H9 (cell line): ENCODE measurements at regions not wholly inside any gene's neighbourhood (a gene's known extent, or its start where the extent isn't known, plus 50 kb on each side); places are given as distances from the start of the nearest gene placed in this dataset.

Experiments
- DNase-seq: peaks from one replicate; pipeline ENCODE4 v3.0.0-alpha.2; 2017
- H2AFZ ChIP-seq: one replicate; pipeline ENCODE4 v1.6.1; 2013; ENCODE audit warnings: mild to moderate bottlenecking, low read length, control low read depth, moderate library complexity
- H2AK5ac ChIP-seq: 2 replicates; pipeline ENCODE4 v1.6.1; 2013; ENCODE audit warnings: low read length, control low read depth, mixed read lengths; ENCODE audit not compliant: insufficient read length
- H2BK120ac ChIP-seq: one replicate; pipeline ENCODE4 v1.6.1; 2013; ENCODE audit warnings: low read depth, mild to moderate bottlenecking, low read length, control low read depth, inconsistent platforms; ENCODE audit not compliant: poor library complexity, severe bottlenecking
- H2BK12ac ChIP-seq: 2 replicates; pipeline ENCODE4 v1.6.1; 2013; ENCODE audit warnings: low read length, control low read depth, mixed read lengths, low read depth; ENCODE audit not compliant: insufficient read length
- H2BK15ac ChIP-seq: 2 replicates; pipeline ENCODE4 v1.6.1; 2013; ENCODE audit warnings: low read depth, low read length, control low read depth
- H2BK20ac ChIP-seq: one replicate; pipeline ENCODE4 v1.6.1; 2013; ENCODE audit warnings: low read depth, mild to moderate bottlenecking, low read length, control low read depth, inconsistent platforms; ENCODE audit not compliant: poor library complexity, severe bottlenecking
- H2BK5ac ChIP-seq: 2 replicates; pipeline ENCODE4 v1.6.1; 2013; ENCODE audit warnings: low read length, control low read depth, mixed read lengths; ENCODE audit not compliant: insufficient read length
- H3K14ac ChIP-seq: 2 replicates; pipeline ENCODE4 v1.6.1; 2013; ENCODE audit warnings: low read length, control low read depth; ENCODE audit not compliant: insufficient read depth
- H3K18ac ChIP-seq: 2 replicates; pipeline ENCODE4 v1.6.1; 2013; ENCODE audit warnings: low read depth, mild to moderate bottlenecking, mixed read lengths, low read length, control low read depth; ENCODE audit not compliant: insufficient read length
- H3K23ac ChIP-seq: 2 replicates; pipeline ENCODE4 v1.6.1; 2013; ENCODE audit warnings: low read length, control low read depth, mixed read lengths, low read depth; ENCODE audit not compliant: insufficient read length
- H3K23me2 ChIP-seq: 2 replicates; pipeline ENCODE4 v1.6.1; 2013; ENCODE audit warnings: low read depth, mild to moderate bottlenecking, mixed read lengths, low read length, control low read depth; ENCODE audit not compliant: insufficient read length, poor library complexity, severe bottlenecking
- H3K27ac ChIP-seq: 2 replicates; pipeline ENCODE4 v1.5.1; 2013; ENCODE audit warnings: low read length, control low read depth, mixed read lengths, low read depth; ENCODE audit not compliant: insufficient read length
- H3K27me3 ChIP-seq: 2 replicates; pipeline ENCODE4 v1.6.1; 2013; ENCODE audit warnings: low read length, control low read depth, inconsistent platforms; ENCODE audit not compliant: insufficient read depth
- H3K4ac ChIP-seq: 2 replicates; pipeline ENCODE4 v1.6.1; 2013; ENCODE audit warnings: low read depth, mild to moderate bottlenecking, control low read depth, inconsistent platforms, low read length, moderate library complexity
- H3K4me1 ChIP-seq: 2 replicates; pipeline ENCODE4 v1.6.1; 2013; ENCODE audit warnings: low read length, control low read depth, inconsistent platforms; ENCODE audit not compliant: insufficient read depth
- H3K4me2 ChIP-seq: 2 replicates; pipeline ENCODE4 v1.6.1; 2013; ENCODE audit warnings: low read length, control low read depth, mixed read lengths; ENCODE audit not compliant: insufficient read length, insufficient read depth
- H3K56ac ChIP-seq: 2 replicates; pipeline ENCODE4 v1.6.1; 2013; ENCODE audit warnings: low read depth, mild to moderate bottlenecking, mixed read lengths, low read length, control low read depth; ENCODE audit not compliant: insufficient read length
- H3K79me1 ChIP-seq: 2 replicates; pipeline ENCODE4 v1.6.1; 2013; ENCODE audit warnings: low read depth, mild to moderate bottlenecking, moderate library complexity, low read length, control low read depth, inconsistent platforms; ENCODE audit not compliant: insufficient read depth, poor library complexity, severe bottlenecking
- H3K79me2 ChIP-seq: 2 replicates; pipeline ENCODE4 v1.6.1; 2013; ENCODE audit warnings: low read length, control low read depth, inconsistent platforms; ENCODE audit not compliant: insufficient read depth
- H3K9ac ChIP-seq: 2 replicates; pipeline ENCODE4 v1.6.1; 2013; ENCODE audit warnings: low read length, control low read depth, mixed read lengths; ENCODE audit not compliant: insufficient read length; ENCODE audit errors: extremely low read depth
- H3K9me3 ChIP-seq: one replicate; pipeline ENCODE4 v1.6.1; 2013; ENCODE audit warnings: low read depth, low read length, inconsistent platforms; ENCODE audit not compliant: control insufficient read depth
- H3T11ph ChIP-seq: one replicate; pipeline ENCODE4 v1.6.1; 2013; ENCODE audit warnings: mild to moderate bottlenecking, low read length, control low read depth, inconsistent platforms
- H4K20me1 ChIP-seq: one replicate; pipeline ENCODE4 v1.6.1; 2013; ENCODE audit not compliant: control insufficient read depth, insufficient read length, insufficient read depth
- H4K5ac ChIP-seq: 2 replicates; pipeline ENCODE4 v1.6.1; 2013; ENCODE audit warnings: low read depth, mild to moderate bottlenecking, mixed read lengths, low read length, control low read depth; ENCODE audit not compliant: insufficient read length
- H4K8ac ChIP-seq: replicated peaks from 2 replicates; pipeline ENCODE4 v1.6.1; 2013; ENCODE audit warnings: low read length, control low read depth, mixed read lengths, low read depth; ENCODE audit not compliant: insufficient read length
- H4K91ac ChIP-seq: 2 replicates; pipeline ENCODE4 v1.6.1; 2013; ENCODE audit warnings: low read depth, mild to moderate bottlenecking, moderate library complexity, mixed read lengths, low read length, control low read depth; ENCODE audit not compliant: insufficient read length
- H3K27ac Mint-ChIP-seq, 3 experiments: 2 replicates in 2 of 3; 3 replicates in 1 of 3; pipeline ENCODE4 v1.8.0; 2020 to 2021; ENCODE audit warnings: mixed read lengths in 3 of 3, mild to moderate bottlenecking in 1 of 3, moderate library complexity in 1 of 3
- H3K27me3 Mint-ChIP-seq: 2 replicates; pipeline ENCODE4 v1.8.0; 2021; ENCODE audit warnings: low read depth, mild to moderate bottlenecking, moderate library complexity, mixed read lengths
- H3K36me3 Mint-ChIP-seq, 3 experiments: 2 replicates in 2 of 3; 3 replicates in 1 of 3; pipeline ENCODE4 v1.8.0; 2020 to 2021; ENCODE audit warnings: low read depth in 3 of 3, mixed read lengths in 3 of 3; ENCODE audit not compliant: insufficient read depth in 1 of 3
- H3K4me1 Mint-ChIP-seq, 2 experiments: 2 replicates each; pipeline ENCODE4 v1.8.0; 2020; ENCODE audit warnings: mixed read lengths in 2 of 2
- H3K4me3 Mint-ChIP-seq, 2 experiments: 2 replicates in 1 of 2; 3 replicates in 1 of 2; pipeline ENCODE4 v1.8.0; 2020 to 2021; ENCODE audit warnings: mild to moderate bottlenecking in 2 of 2, mixed read lengths in 2 of 2, moderate library complexity in 1 of 2
- H3K9me3 Mint-ChIP-seq, 2 experiments: 2 replicates in 1 of 2; 3 replicates in 1 of 2; pipeline ENCODE4 v1.8.0; 2020; ENCODE audit warnings: mild to moderate bottlenecking in 2 of 2, mixed read lengths in 2 of 2, moderate library complexity in 1 of 2
- CTCF ChIP-seq: fragments of 200-600 bp; sonication (generic); conservative IDR thresholded peaks from 3 replicates; pipeline ENCODE4 v1.8.0; 2021; ENCODE audit warnings: antibody characterized with exemption, mild to moderate bottlenecking
- WGBS: extraction: QIAGEN DNeasy Blood & Tissue Kit; methylation state at CpG from one replicate; pipeline ENCODE4 v1.1.7; 2013; ENCODE audit warnings: missing lambda C conversion rate, low lambda C conversion rate, mixed read lengths; ENCODE audit not compliant: insufficient read length; ENCODE audit errors: extremely low coverage; 5-methylcytosine and 5-hydroxymethylcytosine counted together

- Histone ChIP-seq H3K4me1 (no peaks in the 10 kb centered on the region), H3K27ac (no peak overlapping the region), H3K56ac (no peak overlapping the region), H4K91ac (no peak overlapping the region), H2BK15ac (no peak overlapping the region), H3K9ac (no peak overlapping the region), H2BK120ac (no peak overlapping the region), H3K4me2 (no peak overlapping the region), H3K23me2 (no peaks in the 10 kb centered on the region), H4K8ac (no peak overlapping the region), H2BK5ac (no peak overlapping the region), H3K79me1 (no peaks in the 10 kb centered on the region), H3K14ac (no peak overlapping the region), H3K9me3 (no peaks in the 10 kb centered on the region), H4K5ac (no peak overlapping the region), H3T11ph (no peak overlapping the region), H2AK5ac (no peak overlapping the region), H3K27me3 (no peaks in the 10 kb centered on the region), H3K4ac (no peak overlapping the region), H3K18ac (no peak overlapping the region), H3K79me2 (no peaks in the 10 kb centered on the region), H3K23ac (no peak overlapping the region), H2AFZ (no peak overlapping the region), H2BK20ac (no peak overlapping the region), H2BK12ac (no peak overlapping the region), H4K20me1 (no peaks in the 10 kb centered on the region)
- no CpG with 5 or more reads among the region's 11 CpGs for WGBS
- no peak for DNase-seq
- Mint-ChIP-seq H3K36me3 (no peaks in the 10 kb centered on the region), H3K27ac (no peak overlapping the region), H3K4me3 (no peak overlapping the region), H3K4me1 (no peaks in the 10 kb centered on the region), H3K27me3 (no peaks in the 10 kb centered on the region), H3K9me3 (peaks cover 0 to 3% of the 10 kb centered on the region in 2 experiments; a peak in 1 of 5 replicates)
- TF ChIP-seq CTCF, result no peak
Measured at GRCh38 chr6:146990821-146991798, 213.1 kb upstream of the STXBP5 start.
